Kidney (tissue), 13 donors: ENCODE measurements at regions not wholly inside any gene's neighbourhood (a gene's known extent, or its start where the extent isn't known, plus 50 kb on each side); places are given as distances from the start of the nearest gene placed in this dataset.
A peak's percentile ranks its signal among the peaks of the same experiment; 100 is the strongest.

Experiments used
- DNase-seq, 5 donors: peaks; one replicate each; pipeline ENCODE4 v3.0.0-alpha.2; 2013 to 2020
- FAIRE-seq: peaks from 2 replicates; lab custom pipeline; 2012; peaks lifted over from hg19 to GRCh38; lab: Jason Lieb, UNC
- H3K27ac ChIP-seq, 2 donors: one replicate each; pipeline ENCODE4 v1.7.0; 2013; ENCODE audit warnings: low read depth in 2 of 2, low read length in 2 of 2, inconsistent platforms in 1 of 2
- H3K27me3 ChIP-seq: one replicate; pipeline ENCODE4 v1.7.1; 2013; ENCODE audit warnings: low read length, inconsistent platforms; ENCODE audit not compliant: control insufficient read depth, insufficient read depth
- H3K36me3 ChIP-seq, 3 donors: one replicate each; pipeline versions ENCODE4 v1.7.0 to v1.7.1; 2013; ENCODE audit warnings: low read length in 3 of 3, control low read depth in 1 of 3, inconsistent platforms in 1 of 3; ENCODE audit not compliant: insufficient read depth in 3 of 3, control insufficient read depth in 2 of 3
- H3K4me1 ChIP-seq, 3 donors: one replicate each; pipeline versions ENCODE4 v1.7.0 to v1.7.1; 2013; ENCODE audit warnings: low read length in 3 of 3, inconsistent platforms in 1 of 3, low read depth in 1 of 3; ENCODE audit not compliant: control insufficient read depth in 2 of 3, insufficient read depth in 2 of 3
- H3K4me3 ChIP-seq, 3 donors: one replicate each; pipeline versions ENCODE4 v1.7.0 to v1.8.1; 2013; ENCODE audit warnings: low read length in 3 of 3, control low read depth in 1 of 3, inconsistent platforms in 1 of 3
- H3K9ac ChIP-seq, 3 donors: one replicate each; pipeline versions ENCODE4 v1.7.0 to v1.7.1; 2013; ENCODE audit warnings: low read length in 3 of 3, control low read depth in 1 of 3, inconsistent platforms in 1 of 3
- H3K9me3 ChIP-seq, 3 donors: one replicate each; pipeline versions ENCODE4 v1.7.0 to v1.7.1; 2013; ENCODE audit warnings: low read length in 3 of 3, control low read depth in 1 of 3, inconsistent platforms in 1 of 3; ENCODE audit not compliant: control insufficient read depth in 2 of 3, insufficient read depth in 1 of 3
- CTCF ChIP-seq: IDR thresholded peaks from 3 replicates; pipeline ENCODE4 v1.5.1; 2012; ENCODE audit warnings: mild to moderate bottlenecking, moderate library complexity, borderline replicate concordance; ENCODE audit not compliant: insufficient read depth; ENCODE audit errors: extremely low read depth
- intact Hi-C: fragments of 100-400 bp; cut with DNase I; formaldehyde crosslinking; loops from one replicate; pipeline ENCODE4 v1.11.1; 2022
- donor health status: control.
- donor health status: control.
- donor health status: control.
- donor health status: control.
- donor health status: control.
- donor health status: DM: yes; HTN: yes; CAD: no.
- donor health status: Normal renal cell carcinoma (clear cell type).

DNA sequence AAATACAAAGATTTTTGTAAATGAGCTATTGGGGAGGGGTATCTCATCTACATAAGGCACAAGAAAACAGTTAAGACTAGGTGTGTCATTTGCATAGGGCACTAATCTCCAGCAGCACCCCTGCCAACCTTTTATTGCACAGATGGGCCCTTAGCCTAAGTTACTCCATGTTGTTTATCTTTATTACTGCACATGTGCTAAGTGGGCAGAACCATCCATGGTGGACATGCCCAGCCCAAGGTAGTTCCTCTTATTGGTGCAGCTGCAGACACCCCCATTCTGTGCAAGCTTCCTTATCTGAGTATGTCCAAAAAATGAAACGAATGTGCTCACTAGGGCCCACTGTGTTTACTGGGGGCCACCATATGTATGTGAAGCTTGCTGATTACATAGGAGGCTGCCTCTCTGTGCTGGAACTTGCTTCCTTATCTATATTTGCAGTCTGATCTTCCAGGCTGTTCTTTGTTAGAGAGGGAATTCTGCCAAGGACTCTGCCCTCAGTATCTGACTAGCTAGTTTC is 77.3 kb upstream of the NEK7 start:
- H3K4me1 ChIP-seq: no peaks in the 10 kb centered on the region
- H3K9ac ChIP-seq: no peak overlapping the region
- no peak for TF ChIP-seq CTCF
- H3K9me3 ChIP-seq: no peaks in the 10 kb centered on the region
- H3K36me3 ChIP-seq: no peaks in the 10 kb centered on the region
- H3K4me3 ChIP-seq: no peak overlapping the region
- no peaks in the 10 kb centered on the region for H3K27me3 ChIP-seq
- FAIRE-seq (no peak), DNase-seq (no peak)
- intact Hi-C loops: no loop called here
- H3K27ac ChIP-seq: no peak overlapping the region

GRCh38 chr1:198082576-198082975 is 74.2 kb upstream of the NEK7 start:
- DNase-seq: no peak
- Histone ChIP-seq H3K27me3 (no peaks in the 10 kb centered on the region), H3K27ac (no peak overlapping the region), H3K36me3 (no peaks in the 10 kb centered on the region), H3K4me1 (no peaks in the 10 kb centered on the region), H3K9ac (no peak overlapping the region), H3K9me3 (no peaks in the 10 kb centered on the region), H3K4me3 (no peak overlapping the region)
- FAIRE-seq: no peak
- no peak for TF ChIP-seq CTCF
- intact Hi-C loops: no loop called here

- DNase-seq (no peak), FAIRE-seq (peak; percentile 51)
- Histone ChIP-seq H3K4me1 (no peaks in the 10 kb centered on the region), H3K36me3 (no peaks in the 10 kb centered on the region), H3K27me3 (no peaks in the 10 kb centered on the region), H3K4me3 (no peak overlapping the region), H3K9me3 (no peaks in the 10 kb centered on the region), H3K27ac (no peak overlapping the region), H3K9ac (no peak overlapping the region)
- no peak for TF ChIP-seq CTCF
- intact Hi-C loops: no loop called here
Measured at GRCh38 chr1:198083549-198083948, 73.2 kb upstream of the NEK7 start.
